CD14-positive monocyte (primary cell): ENCODE measurements at regions not wholly inside any gene's neighbourhood (a gene's known extent, or its start where the extent isn't known, plus 50 kb on each side); places are given as distances from the start of the nearest gene placed in this dataset.

Experiments used
- DNase-seq, 3 donors: peaks; one replicate each; pipeline ENCODE4 v3.0.0-alpha.2; 2011 to 2022
- H2AFZ ChIP-seq: 2 replicates; pipeline ENCODE4 v1.6.0; 2012; ENCODE audit warnings: mild to moderate bottlenecking, low read depth, low read length, inconsistent platforms; ENCODE audit not compliant: insufficient read depth, poor library complexity, severe bottlenecking
- H3K27ac ChIP-seq, 2 donors: 1 replicate in 1 of 2; 2 replicates in 1 of 2; pipeline ENCODE4 v1.5.1; 2012 to 2013; ENCODE audit warnings: low read length in 2 of 2, control low read depth in 1 of 2, inconsistent platforms in 1 of 2, low read depth in 1 of 2, mild to moderate bottlenecking in 1 of 2
- H3K27me3 ChIP-seq, 2 donors: one replicate each; pipeline versions ENCODE4 v1.6.0 to v1.6.1; 2011 to 2013; ENCODE audit warnings: low read length in 2 of 2; ENCODE audit not compliant: control insufficient read depth in 2 of 2, insufficient read depth in 2 of 2
- H3K36me3 ChIP-seq, 2 donors: replicated peaks in 1 of 2; 1 replicate in 1 of 2; 2 replicates in 1 of 2; pipeline versions ENCODE4 v1.5.1 to v1.6.1; 2012 to 2013; ENCODE audit warnings: low read length in 2 of 2, control low read depth in 1 of 2, inconsistent platforms in 1 of 2, mild to moderate bottlenecking in 1 of 2; ENCODE audit not compliant: insufficient read depth in 2 of 2, control insufficient read depth in 1 of 2
- H3K4me1 ChIP-seq, 2 donors: 1 replicate in 1 of 2; 2 replicates in 1 of 2; pipeline versions ENCODE4 v1.5.1 to v1.6.1; 2012 to 2013; ENCODE audit warnings: low read length in 2 of 2, control low read depth in 1 of 2, inconsistent platforms in 1 of 2, mild to moderate bottlenecking in 1 of 2, moderate library complexity in 1 of 2; ENCODE audit not compliant: insufficient read depth in 2 of 2, control insufficient read depth in 1 of 2
- H3K4me2 ChIP-seq: replicated peaks from 2 replicates; pipeline ENCODE3; 2012; ENCODE audit warnings: low read length, moderate library complexity, mild to moderate bottlenecking; ENCODE audit not compliant: poor library complexity, severe bottlenecking; ENCODE audit errors: extremely low read depth
- H3K4me3 ChIP-seq, 3 experiments: fragments of 200-600 bp in 1 of 3; sonication (generic) in 1 of 3; replicated peaks in 1 of 3; 1 replicate in 2 of 3; 2 replicates in 1 of 3; pipeline ENCODE4 v1.5.1; 2011 to 2013; ENCODE audit warnings: low read length in 3 of 3, mild to moderate bottlenecking in 3 of 3, control low read depth in 2 of 3, low read depth in 2 of 3, inconsistent platforms in 1 of 3, moderate library complexity in 1 of 3
- H3K79me2 ChIP-seq: 2 replicates; pipeline ENCODE4 v1.6.0; 2012; ENCODE audit warnings: mild to moderate bottlenecking, control low read depth, inconsistent platforms, low read length, moderate library complexity; ENCODE audit not compliant: insufficient read depth
- H3K9ac ChIP-seq: 2 replicates; pipeline ENCODE4 v1.6.0; 2017; ENCODE audit warnings: low read length, mild to moderate bottlenecking; ENCODE audit not compliant: insufficient read depth, poor library complexity, severe bottlenecking
- H3K9me3 ChIP-seq, 2 donors: replicated peaks in 1 of 2; 1 replicate in 1 of 2; 2 replicates in 1 of 2; pipeline versions ENCODE4 v1.5.1 to v1.6.1; 2012 to 2013; ENCODE audit warnings: low read length in 2 of 2, control low read depth in 1 of 2; ENCODE audit not compliant: control insufficient read depth in 1 of 2, insufficient read depth in 1 of 2
- H4K20me1 ChIP-seq: 2 replicates; pipeline ENCODE4 v1.6.0; 2012; ENCODE audit warnings: mild to moderate bottlenecking, low read length, control low read depth, moderate library complexity; ENCODE audit not compliant: insufficient read depth
- H3K27ac Mint-ChIP-seq, 7 donors: one replicate each; pipeline ENCODE4 v1.8.0; 2020; ENCODE audit warnings: mild to moderate bottlenecking in 7 of 7, mixed read lengths in 7 of 7, moderate library complexity in 6 of 7, inconsistent platforms in 2 of 7
- H3K27me3 Mint-ChIP-seq, 3 donors: one replicate each; pipeline ENCODE4 v1.8.0; 2021 to 2022; ENCODE audit warnings: low read depth in 3 of 3, mild to moderate bottlenecking in 3 of 3, mixed read lengths in 3 of 3, moderate library complexity in 3 of 3, inconsistent platforms in 1 of 3
- H3K36me3 Mint-ChIP-seq, 2 donors: one replicate each; pipeline ENCODE4 v1.8.0; 2020; ENCODE audit warnings: mixed read lengths in 2 of 2, inconsistent platforms in 1 of 2, mild to moderate bottlenecking in 1 of 2
- H3K4me1 Mint-ChIP-seq: one replicate; pipeline ENCODE4 v1.8.0; 2020; ENCODE audit warnings: mild to moderate bottlenecking, mixed read lengths
- H3K4me3 Mint-ChIP-seq, 2 donors: one replicate each; pipeline ENCODE4 v1.8.0; 2020; ENCODE audit warnings: mild to moderate bottlenecking in 2 of 2, mixed read lengths in 2 of 2, moderate library complexity in 1 of 2
- H3K9me3 Mint-ChIP-seq, 7 donors: one replicate each; pipeline ENCODE4 v1.8.0; 2020 to 2022; ENCODE audit warnings: mixed read lengths in 7 of 7, mild to moderate bottlenecking in 6 of 7, moderate library complexity in 6 of 7, inconsistent platforms in 2 of 7
- WGBS: methylation state at CpG from one replicate; pipeline ENCODE4 v1.1.5; 2013; ENCODE audit warnings: missing lambda C conversion rate; ENCODE audit not compliant: insufficient coverage; 5-methylcytosine and 5-hydroxymethylcytosine counted together
- intact Hi-C, 2 donors: fragments of 100-400 bp; cut with micrococcal nuclease; formaldehyde crosslinking; loops; one replicate each; pipeline versions ENCODE4 v1.15.0 to v1.15.1; 2023
- TF ChIP-seq, protein P1 (sequence below): fragments of 200-600 bp; IDR thresholded peaks from one replicate; pipeline ENCODE4 v1.8.0; 2022; ENCODE audit warnings: antibody characterized with exemption, mild to moderate bottlenecking

DNA sequence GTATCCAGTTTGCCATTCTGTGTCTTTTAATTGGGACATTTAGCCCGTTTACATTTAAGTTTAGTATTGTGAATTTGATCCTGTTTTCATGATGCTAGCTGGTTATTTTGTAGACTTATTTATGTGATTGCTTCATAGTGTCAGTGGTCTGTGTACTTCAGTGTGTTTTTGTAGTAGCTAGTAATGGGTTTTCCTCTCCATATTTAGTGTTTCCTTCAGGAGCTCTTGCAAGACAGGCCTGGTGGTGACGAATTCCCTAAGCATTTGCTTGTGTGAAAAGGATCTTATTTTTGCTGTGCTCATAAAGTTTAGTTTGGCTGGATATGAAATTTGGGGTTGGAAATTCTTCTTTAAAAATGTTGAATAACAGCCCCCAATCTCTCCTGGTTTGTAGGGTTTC is 69.2 kb upstream of the PDC start:
- Mint-ChIP-seq H3K36me3 (peaks cover 0 to 3% of the 10 kb centered on the region in 2 donors), H3K9me3 (peaks cover 0 to 11% (median 5%) of the 10 kb centered on the region in 7 donors), H3K4me3 (no peak overlapping the region), H3K27ac (no peak overlapping the region), H3K27me3 (no peaks in the 10 kb centered on the region), H3K4me1 (no peaks in the 10 kb centered on the region)
- Histone ChIP-seq H3K27me3 (no peaks in the 10 kb centered on the region), H4K20me1 (no peaks in the 10 kb centered on the region), H2AFZ (no peak overlapping the region), H3K4me2 (no peak overlapping the region), H3K9me3 (peaks cover 0 to 2% of the 10 kb centered on the region in 2 donors), H3K27ac (no peak overlapping the region), H3K4me3 (no peak overlapping the region), H3K36me3 (no peaks in the 10 kb centered on the region), H3K79me2 (no peaks in the 10 kb centered on the region), H3K9ac (no peak overlapping the region), H3K4me1 (no peaks in the 10 kb centered on the region)
- DNase-seq, result no peak
- 80% methylated on average over 1 of the region's 2 CpGs for WGBS
- TF ChIP-seq, protein P1, sequence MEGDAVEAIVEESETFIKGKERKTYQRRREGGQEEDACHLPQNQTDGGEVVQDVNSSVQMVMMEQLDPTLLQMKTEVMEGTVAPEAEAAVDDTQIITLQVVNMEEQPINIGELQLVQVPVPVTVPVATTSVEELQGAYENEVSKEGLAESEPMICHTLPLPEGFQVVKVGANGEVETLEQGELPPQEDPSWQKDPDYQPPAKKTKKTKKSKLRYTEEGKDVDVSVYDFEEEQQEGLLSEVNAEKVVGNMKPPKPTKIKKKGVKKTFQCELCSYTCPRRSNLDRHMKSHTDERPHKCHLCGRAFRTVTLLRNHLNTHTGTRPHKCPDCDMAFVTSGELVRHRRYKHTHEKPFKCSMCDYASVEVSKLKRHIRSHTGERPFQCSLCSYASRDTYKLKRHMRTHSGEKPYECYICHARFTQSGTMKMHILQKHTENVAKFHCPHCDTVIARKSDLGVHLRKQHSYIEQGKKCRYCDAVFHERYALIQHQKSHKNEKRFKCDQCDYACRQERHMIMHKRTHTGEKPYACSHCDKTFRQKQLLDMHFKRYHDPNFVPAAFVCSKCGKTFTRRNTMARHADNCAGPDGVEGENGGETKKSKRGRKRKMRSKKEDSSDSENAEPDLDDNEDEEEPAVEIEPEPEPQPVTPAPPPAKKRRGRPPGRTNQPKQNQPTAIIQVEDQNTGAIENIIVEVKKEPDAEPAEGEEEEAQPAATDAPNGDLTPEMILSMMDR, result no peak
- intact Hi-C loops, result no loop called here

GRCh38 chr1:186519982-186520381 is 59.1 kb upstream of the PDC start:
- H2AFZ ChIP-seq, result no peak overlapping the region
- no peak overlapping the region for H3K4me3 ChIP-seq
- H4K20me1 ChIP-seq, result no peaks in the 10 kb centered on the region
- Mint-ChIP-seq H3K36me3 (peaks cover 0 to 2% of the 10 kb centered on the region in 2 donors), H3K27me3 (no peaks in the 10 kb centered on the region), H3K9me3 (peaks cover 18 to 29% (median 21%) of the 10 kb centered on the region in 7 donors), H3K4me1 (no peaks in the 10 kb centered on the region), H3K4me3 (no peak overlapping the region), H3K27ac (no peak overlapping the region)
- no peak for DNase-seq
- intact Hi-C loops, result no loop called here
- peaks cover 13 to 18% of the 10 kb centered on the region in 2 donors for H3K9me3 ChIP-seq
- no peaks in the 10 kb centered on the region for H3K27me3 ChIP-seq
- no peak overlapping the region for H3K9ac ChIP-seq
- H3K4me2 ChIP-seq, result no peak overlapping the region
- TF ChIP-seq, protein P1, result no peak
- no peaks in the 10 kb centered on the region for H3K36me3 ChIP-seq
- no peaks in the 10 kb centered on the region for H3K4me1 ChIP-seq
- no peaks in the 10 kb centered on the region for H3K79me2 ChIP-seq
- H3K27ac ChIP-seq, result no peak overlapping the region
